NOMO-1 treated with dmso at 0.1 percent for 144 hours (cell line): ENCODE measurements at regions not wholly inside any gene's neighbourhood (a gene's known extent, or its start where the extent isn't known, plus 50 kb on each side); places are given as distances from the start of the nearest gene placed in this dataset.
"Not testable (repeated sequence)": the region's sequence is repeated elsewhere in the genome, so short reads cannot be mapped to it uniquely, and the experiment has no call there.

Experiments used
- DNase-seq: peaks from one replicate; lab custom pipeline; 2025; ENCODE audit not compliant: unreplicated experiment; lab: John Stamatoyannopoulos, UW

- no peak for DNase-seq
These were observed 474.9 kb downstream of the EIPR1 start for GRCh38 chr2:2902547-2903281.

DNA sequence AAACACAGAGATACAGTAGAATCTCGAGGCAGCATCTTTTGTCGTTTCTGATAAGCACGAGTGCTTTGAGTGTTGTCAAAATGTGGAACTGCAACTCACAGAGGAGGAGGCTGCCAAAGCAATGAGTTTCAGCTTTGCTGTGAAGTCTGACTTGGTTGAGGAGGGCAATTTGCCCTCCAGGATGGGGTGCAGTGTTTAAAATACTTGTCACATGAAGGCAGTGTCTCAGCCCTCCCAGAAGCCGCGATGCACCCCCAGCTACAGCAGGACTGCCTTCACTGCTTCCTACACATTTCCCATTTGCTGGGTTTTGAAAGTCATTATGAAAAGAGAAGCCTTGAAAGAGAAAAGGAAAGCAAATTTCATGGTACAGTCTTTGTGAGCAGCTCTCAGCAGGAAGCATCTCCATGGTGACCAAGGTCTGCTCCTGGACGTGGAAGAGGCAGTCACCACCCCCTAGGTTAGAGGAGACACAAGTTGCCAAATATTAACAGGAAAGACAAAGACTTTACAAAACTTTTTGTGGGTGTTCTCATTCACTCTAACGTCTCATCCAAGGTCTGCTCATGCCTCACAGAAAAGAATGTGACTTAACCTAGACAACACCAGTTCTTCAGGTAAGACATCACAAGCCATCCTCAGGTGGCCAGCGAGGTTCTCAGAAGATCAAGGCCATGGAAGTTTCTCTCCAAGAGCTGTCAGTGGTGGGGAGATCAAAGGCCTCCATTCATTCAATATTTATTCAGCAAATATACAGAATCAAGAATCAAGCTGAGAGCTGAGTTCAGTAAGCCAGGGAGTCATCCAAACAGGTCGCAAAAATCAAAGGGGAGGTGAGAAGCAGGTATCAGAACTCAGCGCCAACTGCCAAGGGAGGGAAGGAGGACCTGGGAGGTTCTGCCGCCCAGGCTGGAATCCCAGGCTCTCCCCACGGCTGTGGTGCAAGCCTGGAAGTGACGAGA is 476.0 kb downstream of the EIPR1 start:
- DNase-seq = no peak

GRCh38 chr2:2899826-2900225 is 477.8 kb downstream of the EIPR1 start:
- DNase-seq = no peak

GRCh38 chr2:2898744-2899143 is 478.9 kb downstream of the EIPR1 start:
- DNase-seq = no peak

GRCh38 chr2:2896643-2897042 is 481.0 kb downstream of the EIPR1 start:
- DNase-seq = no peak

DNA sequence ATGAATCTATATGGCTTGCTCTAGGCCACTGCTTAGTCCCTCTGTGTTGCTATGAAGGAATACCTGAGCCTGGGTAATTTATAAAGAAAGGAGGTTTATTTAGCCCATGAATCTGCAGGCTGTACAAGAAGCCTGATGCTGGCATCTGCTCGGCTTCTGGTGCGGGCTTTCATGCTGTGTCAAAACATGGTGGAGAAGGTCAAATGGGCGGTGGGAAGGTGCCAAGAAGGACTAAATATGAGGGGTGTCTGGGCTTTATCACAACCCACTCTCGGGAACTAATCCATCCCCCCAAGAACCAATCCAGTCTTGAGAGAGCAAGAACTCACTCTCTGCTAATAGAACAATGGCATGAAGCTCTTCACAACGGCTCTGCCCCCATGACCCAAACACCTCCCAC is 481.6 kb downstream of the EIPR1 start:
- DNase-seq = no peak

- DNase-seq = not testable (repeated sequence)
These were observed 483.6 kb downstream of the EIPR1 start for GRCh38 chr2:2894011-2894410.

DNA sequence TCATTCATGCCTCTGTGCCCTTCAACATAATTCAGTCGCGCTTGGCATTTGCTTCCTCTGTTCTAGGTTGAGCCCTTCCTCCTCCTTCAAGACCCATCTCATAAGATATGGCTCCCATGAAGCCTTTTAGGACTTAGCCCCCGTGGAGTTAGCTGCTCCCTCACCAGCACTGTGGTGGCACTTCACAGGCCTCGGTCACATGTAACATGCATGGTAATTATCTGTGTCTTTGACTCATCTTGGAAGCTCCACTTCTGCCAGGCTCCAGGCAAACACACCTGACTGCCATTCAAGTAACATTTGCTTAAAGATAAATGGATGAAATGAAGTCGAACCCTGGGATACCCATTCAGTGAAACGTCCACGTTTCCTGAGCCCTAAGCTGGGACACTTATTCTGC is 484.7 kb downstream of the EIPR1 start:
- DNase-seq = no peak

DNA sequence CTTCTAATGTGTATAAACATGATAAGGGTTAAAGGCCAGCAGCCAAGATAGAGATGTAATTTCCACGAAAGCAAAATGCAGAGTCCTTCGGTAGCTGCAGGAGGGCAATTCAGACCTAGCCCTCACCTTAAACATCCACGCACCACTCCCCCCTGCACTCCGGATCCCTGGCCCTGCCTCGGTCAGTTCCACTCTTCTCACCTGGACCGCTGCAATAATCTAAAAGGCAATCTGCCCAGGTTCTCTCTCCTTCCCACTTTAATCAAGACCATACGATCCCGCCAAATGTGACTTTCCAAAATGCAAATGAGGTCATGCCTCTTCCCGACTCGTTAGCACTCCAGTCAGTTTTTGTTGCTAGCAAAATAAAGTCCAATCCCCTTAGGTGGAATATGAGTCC is 485.2 kb downstream of the EIPR1 start:
- DNase-seq = no peak

DNA sequence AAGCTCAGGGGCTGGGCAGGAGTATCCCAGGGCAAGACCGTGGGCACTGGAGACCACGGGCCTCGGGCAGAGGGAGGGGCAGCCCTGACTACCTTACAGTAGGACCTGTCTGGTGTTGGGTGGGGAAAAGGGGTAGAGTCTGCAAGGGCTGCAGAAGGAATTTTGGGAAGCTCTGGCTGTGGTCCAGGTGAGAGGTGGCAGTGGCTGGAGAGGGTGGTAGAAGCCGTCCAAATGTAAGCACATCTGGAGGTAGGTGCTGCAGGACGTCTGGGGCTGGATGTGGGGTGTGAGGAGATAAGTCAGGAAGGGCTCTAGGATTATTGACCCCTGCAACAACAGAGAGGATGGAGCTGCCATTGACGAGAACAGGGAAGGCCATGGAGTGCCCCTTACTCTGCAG is 486.7 kb downstream of the EIPR1 start:
- DNase-seq = no peak

- DNase-seq = no peak
These were observed 487.4 kb downstream of the EIPR1 start for GRCh38 chr2:2890246-2890645.

GRCh38 chr2:2889646-2890045 is 488.0 kb downstream of the EIPR1 start:
- DNase-seq = no peak

DNA sequence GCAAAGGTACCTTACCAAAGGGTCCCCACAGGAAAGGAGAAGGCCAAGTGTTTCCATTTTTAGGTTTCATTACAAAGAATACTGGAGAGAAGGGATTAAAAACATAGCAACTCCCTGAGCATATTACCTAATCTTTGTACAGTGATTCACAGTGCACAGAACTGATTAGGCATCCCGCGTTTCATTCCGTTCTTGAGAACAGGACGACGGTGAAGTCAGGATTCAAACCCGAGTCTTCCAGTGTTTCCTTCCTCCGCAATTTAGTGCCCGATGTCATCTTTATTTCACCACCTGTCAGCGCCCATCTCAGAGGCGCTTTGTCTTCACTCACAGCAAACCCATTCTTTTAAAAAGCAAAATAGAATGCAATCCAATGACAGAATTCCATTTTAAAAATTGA is 488.5 kb downstream of the EIPR1 start:
- no peak for DNase-seq

- no peak for DNase-seq
These were observed 489.7 kb downstream of the EIPR1 start for GRCh38 chr2:2887772-2888387.

DNA sequence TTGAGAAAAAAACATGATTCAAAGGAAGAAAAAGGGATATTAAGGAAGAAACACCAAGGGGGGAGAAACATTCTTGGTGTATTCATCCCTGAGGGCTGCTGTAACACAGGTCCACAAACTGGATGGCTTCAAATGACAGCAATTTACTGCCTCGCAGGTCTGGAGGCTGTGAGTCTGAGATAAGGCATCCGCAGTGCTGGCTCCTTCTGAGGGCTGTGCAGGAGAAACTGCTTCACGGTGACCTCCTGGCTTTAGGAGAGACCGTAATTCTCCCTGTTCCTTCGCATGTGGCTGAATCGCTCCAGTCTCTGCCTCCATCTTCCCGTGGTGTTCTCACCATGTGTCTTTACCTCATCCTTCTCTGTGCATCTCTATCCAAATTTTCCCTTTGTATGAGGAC is 490.7 kb downstream of the EIPR1 start:
- no peak for DNase-seq

DNA sequence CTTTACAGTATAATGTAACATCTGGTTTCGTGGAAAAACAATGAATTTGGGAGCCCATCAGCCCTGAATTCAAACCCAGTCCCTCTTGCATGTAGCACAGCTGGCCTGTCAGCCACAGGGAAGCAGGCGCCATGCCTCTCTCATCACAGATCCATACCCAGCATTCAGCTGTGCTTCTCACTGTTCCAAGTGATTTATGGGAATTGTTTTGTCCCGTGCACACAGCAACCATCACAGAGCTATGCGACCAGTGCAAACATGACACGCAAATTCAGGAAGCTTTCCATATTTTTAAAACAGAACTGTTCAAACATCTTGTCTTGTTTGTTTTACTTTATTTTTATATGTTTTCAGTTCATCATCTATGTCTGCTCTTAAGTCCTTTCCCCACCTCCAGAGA is 496.1 kb downstream of the EIPR1 start:
- no peak for DNase-seq

GRCh38 chr2:2880938-2881337 is 496.7 kb downstream of the EIPR1 start:
- DNase-seq = no peak

DNA sequence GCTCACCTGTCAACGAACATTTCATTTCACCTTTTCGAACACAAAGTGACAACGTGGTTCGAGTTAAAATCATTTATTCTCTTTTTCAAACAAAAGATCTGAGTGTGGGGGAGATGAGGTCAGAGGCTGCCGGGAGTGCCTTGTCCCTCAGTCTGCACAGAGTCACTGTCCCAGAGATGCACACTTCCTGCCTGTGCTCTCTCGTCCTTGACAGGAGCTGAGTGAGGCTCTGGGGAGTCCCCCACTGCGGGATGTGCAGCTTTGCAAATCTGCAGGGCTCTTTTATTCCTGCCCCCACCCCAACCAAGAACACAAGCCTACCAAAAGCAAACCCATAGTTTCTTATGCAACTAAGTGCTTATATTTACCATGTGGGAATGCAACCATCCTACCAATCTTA is 497.8 kb downstream of the EIPR1 start:
- DNase-seq = no peak

DNA sequence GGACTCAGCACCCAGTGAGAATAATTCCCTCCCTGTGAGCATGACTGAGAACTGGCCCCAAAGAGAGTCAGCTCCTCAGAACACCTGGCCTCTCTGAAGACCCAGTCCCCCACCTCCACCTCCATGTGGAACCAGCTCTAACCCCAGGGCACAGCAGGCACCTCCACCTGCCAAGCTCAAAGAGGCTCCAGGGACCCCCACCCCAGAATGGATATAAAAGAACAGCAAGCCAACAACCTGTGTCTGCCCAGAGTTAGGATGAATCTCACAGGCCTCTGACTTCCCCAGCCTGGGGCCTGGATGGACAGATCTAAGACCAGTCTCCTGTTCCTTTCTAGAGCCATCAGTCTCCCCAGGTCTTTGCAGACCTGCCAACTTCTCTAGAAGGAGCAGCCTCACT is 498.5 kb downstream of the EIPR1 start:
- no peak for DNase-seq

- no peak for DNase-seq
These were observed 500.2 kb downstream of the EIPR1 start for GRCh38 chr2:2877427-2877826.

GRCh38 chr2:2876331-2877221 is 501.0 kb downstream of the EIPR1 start:
- no peak for DNase-seq
